Vagina (tissue), 2 donors: ENCODE measurements at regions not wholly inside any gene's neighbourhood (a gene's known extent, or its start where the extent isn't known, plus 50 kb on each side); places are given as distances from the start of the nearest gene placed in this dataset.

ENCODE experiments used
- DNase-seq, 2 donors: peaks; one replicate each; pipeline ENCODE4 v3.0.0-alpha.2; 2017; ENCODE audit errors: extremely low spot score in 2 of 2
- H3K27ac ChIP-seq: fragments of 200-600 bp; sonication (generic); one replicate; pipeline ENCODE4 v1.5.1; 2019
- H3K27me3 ChIP-seq: fragments of 200-600 bp; sonication (generic); one replicate; pipeline ENCODE4 v1.5.1; 2019
- H3K36me3 ChIP-seq, 2 donors: fragments of 200-600 bp; sonication (generic); one replicate each; pipeline ENCODE4 v1.5.1; 2017 to 2019
- H3K4me1 ChIP-seq: fragments of 200-600 bp; sonication (generic); one replicate; pipeline ENCODE4 v1.5.1; 2019
- H3K4me3 ChIP-seq, 2 donors: fragments of 200-600 bp; sonication (generic); 1 replicate in 1 of 2; 2 replicates in 1 of 2; pipeline ENCODE4 v1.5.1; 2016 to 2019
- H3K9me3 ChIP-seq: fragments of 200-600 bp; sonication (generic); one replicate; pipeline ENCODE4 v1.5.1; 2019
- POLR2A ChIP-seq, 2 donors: fragments of 450-650 bp; IDR thresholded peaks; one replicate each; pipeline ENCODE4 v1.6.1; 2017; ENCODE audit warnings: antibody characterized with exemption in 2 of 2, mild to moderate bottlenecking in 2 of 2, moderate library complexity in 2 of 2
- POLR2AphosphoS5 ChIP-seq, 2 donors: sonication (generic); formaldehyde crosslinking; IDR thresholded peaks; one replicate each; pipeline ENCODE4 v1.9.0; 2017; ENCODE audit warnings: antibody characterized with exemption in 2 of 2, mild to moderate bottlenecking in 2 of 2, low read depth in 1 of 2; ENCODE audit not compliant: insufficient read depth in 1 of 2
- intact Hi-C: fragments of 100-400 bp; cut with DNase I; formaldehyde crosslinking; loops from one replicate; pipeline ENCODE4 v1.15.1; 2023
- TF ChIP-seq, protein P1 (sequence below), 3 experiments: fragments of 450-650 bp in 2 of 3; fragments of 200-600 bp in 1 of 3; sonication (generic) in 1 of 3; IDR thresholded peaks; one replicate each; pipeline ENCODE4 v1.5.1; 2017 to 2019; ENCODE audit warnings: antibody characterized with exemption in 3 of 3, mild to moderate bottlenecking in 2 of 3, moderate library complexity in 2 of 3

DNA sequence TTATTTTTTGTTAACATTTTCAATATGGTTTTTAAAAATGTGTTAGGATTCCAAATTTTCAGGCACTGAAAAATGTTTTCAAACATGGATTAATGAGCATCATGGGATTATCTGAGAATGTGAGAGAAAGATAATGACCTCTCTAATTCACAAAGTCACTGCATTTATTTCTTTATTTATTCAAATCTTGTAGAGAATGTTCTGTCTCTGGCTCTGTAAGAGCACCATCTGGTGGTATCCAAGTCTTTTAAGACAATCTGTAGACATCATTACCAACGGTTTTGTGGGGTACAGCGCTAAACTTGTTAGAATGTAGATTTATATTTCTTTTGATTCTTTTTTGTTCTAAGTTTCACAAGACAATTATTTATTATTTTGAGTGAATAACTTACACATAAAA, 956.0 kb upstream of the NOVA1 start:
- no peaks in the 10 kb centered on the region for H3K27me3 ChIP-seq

DNA sequence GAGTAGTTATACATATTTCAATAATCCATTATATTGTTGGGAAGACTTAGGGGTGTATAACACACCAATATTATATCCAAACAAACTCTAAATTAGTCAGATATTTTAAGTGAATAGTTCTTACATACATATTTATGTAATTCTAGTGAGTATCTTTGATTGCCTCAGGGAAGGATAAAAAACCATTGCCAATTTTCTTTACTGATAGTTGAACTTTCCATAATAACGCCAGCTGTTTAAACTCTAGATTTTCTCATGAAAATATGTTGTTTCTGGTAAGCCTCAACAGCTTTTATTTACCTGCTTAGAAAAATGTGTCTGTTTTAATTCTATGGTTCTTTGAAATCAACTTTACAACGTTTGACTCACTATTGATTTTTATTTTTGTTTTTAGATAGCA, 959.6 kb upstream of the NOVA1 start:
- H3K4me1 ChIP-seq, result no peaks in the 10 kb centered on the region
- no peak overlapping the region for H3K27ac ChIP-seq
- no peaks in the 10 kb centered on the region for H3K9me3 ChIP-seq
- DNase-seq, result no peak
- no peaks in the 10 kb centered on the region for H3K36me3 ChIP-seq
- H3K4me3 ChIP-seq, result no peak overlapping the region
- no peaks in the 10 kb centered on the region for H3K27me3 ChIP-seq
- intact Hi-C loops, result no loop called here
- no peak for TF ChIP-seq POLR2A (IDR thresholded peaks at IDR 0.05)
- TF ChIP-seq, protein P1, sequence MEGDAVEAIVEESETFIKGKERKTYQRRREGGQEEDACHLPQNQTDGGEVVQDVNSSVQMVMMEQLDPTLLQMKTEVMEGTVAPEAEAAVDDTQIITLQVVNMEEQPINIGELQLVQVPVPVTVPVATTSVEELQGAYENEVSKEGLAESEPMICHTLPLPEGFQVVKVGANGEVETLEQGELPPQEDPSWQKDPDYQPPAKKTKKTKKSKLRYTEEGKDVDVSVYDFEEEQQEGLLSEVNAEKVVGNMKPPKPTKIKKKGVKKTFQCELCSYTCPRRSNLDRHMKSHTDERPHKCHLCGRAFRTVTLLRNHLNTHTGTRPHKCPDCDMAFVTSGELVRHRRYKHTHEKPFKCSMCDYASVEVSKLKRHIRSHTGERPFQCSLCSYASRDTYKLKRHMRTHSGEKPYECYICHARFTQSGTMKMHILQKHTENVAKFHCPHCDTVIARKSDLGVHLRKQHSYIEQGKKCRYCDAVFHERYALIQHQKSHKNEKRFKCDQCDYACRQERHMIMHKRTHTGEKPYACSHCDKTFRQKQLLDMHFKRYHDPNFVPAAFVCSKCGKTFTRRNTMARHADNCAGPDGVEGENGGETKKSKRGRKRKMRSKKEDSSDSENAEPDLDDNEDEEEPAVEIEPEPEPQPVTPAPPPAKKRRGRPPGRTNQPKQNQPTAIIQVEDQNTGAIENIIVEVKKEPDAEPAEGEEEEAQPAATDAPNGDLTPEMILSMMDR (IDR thresholded peaks at IDR 0.05), result no peak
- no peak for TF ChIP-seq POLR2AphosphoS5 (IDR thresholded peaks at IDR 0.05; ENCODE audit: insufficient read depth in 1 of 2, low read depth in 1 of 2)

More for the DNA sequence above, 956.0 kb upstream of the NOVA1 start:
- Histone ChIP-seq H3K9me3 (no peaks in the 10 kb centered on the region), H3K27ac (no peak overlapping the region), H3K4me1 (no peaks in the 10 kb centered on the region), H3K36me3 (no peaks in the 10 kb centered on the region), H3K4me3 (no peak overlapping the region)
- intact Hi-C loops, result no loop called here
- TF ChIP-seq, protein P1 (IDR thresholded peaks at IDR 0.05), result no peak
- TF ChIP-seq POLR2A (IDR thresholded peaks at IDR 0.05) (no peak), POLR2AphosphoS5 (IDR thresholded peaks at IDR 0.05; ENCODE audit: insufficient read depth in 1 of 2, low read depth in 1 of 2) (no peak)
- no peak for DNase-seq

DNA sequence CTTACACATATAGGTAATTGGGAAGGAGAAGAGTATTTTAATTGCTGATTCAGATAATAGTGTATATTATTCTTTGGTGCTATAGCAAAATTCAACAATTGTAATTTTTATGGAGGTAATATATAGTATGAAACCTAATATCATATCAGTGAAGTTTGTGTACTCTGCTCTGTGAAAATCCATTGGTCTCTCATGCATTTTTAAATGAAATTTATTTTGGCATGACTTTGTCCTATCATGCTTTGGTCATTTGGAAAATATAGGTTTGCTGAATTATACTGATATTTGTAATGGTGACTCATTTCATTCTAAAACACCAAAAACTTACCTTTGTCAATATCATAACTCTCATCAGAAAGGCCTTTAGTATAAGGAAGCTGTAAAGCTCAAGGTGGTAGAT, 962.0 kb upstream of the NOVA1 start:
- no peak overlapping the region for H3K27ac ChIP-seq
- no peak for DNase-seq
- H3K4me3 ChIP-seq, result no peak overlapping the region
- H3K4me1 ChIP-seq, result no peaks in the 10 kb centered on the region
- no peaks in the 10 kb centered on the region for H3K36me3 ChIP-seq
- intact Hi-C loops, result no loop called here
- no peak for TF ChIP-seq POLR2AphosphoS5 (IDR thresholded peaks at IDR 0.05; ENCODE audit: insufficient read depth in 1 of 2, low read depth in 1 of 2)
- TF ChIP-seq, protein P1 (IDR thresholded peaks at IDR 0.05), result no peak
- no peak for TF ChIP-seq POLR2A (IDR thresholded peaks at IDR 0.05)
- H3K27me3 ChIP-seq, result no peaks in the 10 kb centered on the region
- no peaks in the 10 kb centered on the region for H3K9me3 ChIP-seq

DNA sequence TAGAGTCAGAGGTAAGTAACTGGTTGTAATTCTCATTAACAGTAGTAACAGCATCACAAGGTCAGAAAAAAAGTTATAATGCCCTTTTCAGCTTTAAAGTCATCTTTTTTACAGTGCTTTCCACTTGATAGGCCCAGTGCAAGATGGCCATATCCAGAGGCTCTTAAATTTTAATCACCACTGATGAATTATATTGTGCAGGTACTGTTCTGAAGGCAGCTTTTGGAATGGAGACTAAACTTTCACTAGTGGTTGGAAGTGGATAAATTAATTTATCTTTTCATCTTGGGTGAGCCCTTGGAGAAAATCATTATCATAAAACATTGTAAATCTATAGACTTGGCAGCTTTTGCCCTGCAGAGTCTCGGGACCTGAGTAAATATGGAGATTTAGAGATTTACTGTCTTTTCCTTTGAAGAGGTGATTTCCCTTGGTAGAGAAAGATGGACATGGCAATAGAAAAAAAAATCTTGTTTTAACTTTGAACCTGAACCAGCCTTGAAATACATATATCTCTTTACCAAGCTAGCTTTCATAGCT, 969.1 kb upstream of the NOVA1 start:
- H3K4me1 ChIP-seq, result no peaks in the 10 kb centered on the region
- H3K36me3 ChIP-seq, result no peaks in the 10 kb centered on the region
- no peak overlapping the region for H3K27ac ChIP-seq
- TF ChIP-seq POLR2A (IDR thresholded peaks at IDR 0.05) (no peak), POLR2AphosphoS5 (IDR thresholded peaks at IDR 0.05; ENCODE audit: insufficient read depth in 1 of 2, low read depth in 1 of 2) (no peak)
- intact Hi-C loops, result no loop called here
- H3K27me3 ChIP-seq, result no peaks in the 10 kb centered on the region
- no peak for DNase-seq
- no peak overlapping the region for H3K4me3 ChIP-seq
- H3K9me3 ChIP-seq, result no peaks in the 10 kb centered on the region

DNA sequence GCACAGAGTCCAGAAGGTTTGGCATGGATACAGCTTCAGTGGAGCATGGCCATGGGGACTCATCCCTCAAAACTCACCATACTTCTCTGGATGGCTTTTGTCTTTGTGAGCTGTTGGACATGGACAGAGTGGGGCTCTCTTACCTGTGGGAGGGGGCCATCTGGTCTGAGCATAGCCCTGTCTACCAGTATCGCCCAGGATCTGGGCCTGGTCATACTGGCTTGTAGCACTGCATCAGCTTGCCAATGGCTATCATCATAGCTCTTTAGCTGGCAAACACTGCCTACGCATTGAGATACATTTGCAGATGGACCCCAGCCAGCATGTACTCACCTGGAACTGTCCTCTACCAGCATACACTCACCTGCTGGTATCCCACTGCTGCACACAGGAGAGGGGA, 975.2 kb upstream of the NOVA1 start:
- H3K9me3 ChIP-seq, result no peaks in the 10 kb centered on the region
- no peak for DNase-seq
- H3K36me3 ChIP-seq, result no peaks in the 10 kb centered on the region
- no peaks in the 10 kb centered on the region for H3K4me1 ChIP-seq
- H3K27ac ChIP-seq, result no peak overlapping the region
- H3K4me3 ChIP-seq, result no peak overlapping the region
- no peaks in the 10 kb centered on the region for H3K27me3 ChIP-seq
- no peak for TF ChIP-seq POLR2AphosphoS5 (IDR thresholded peaks at IDR 0.05; ENCODE audit: insufficient read depth in 1 of 2, low read depth in 1 of 2)
- TF ChIP-seq, protein P1 (IDR thresholded peaks at IDR 0.05), result no peak
- no peak for TF ChIP-seq POLR2A (IDR thresholded peaks at IDR 0.05)
- intact Hi-C loops, result no loop called here
